K562 (cell line): ENCODE measurements at regions not wholly inside any gene's neighbourhood (a gene's known extent, or its start where the extent isn't known, plus 50 kb on each side); places are given as distances from the start of the nearest gene placed in this dataset.

Experiments used
- ATAC-seq: fragments of 200-7000 bp; cut with Tn5 transposase; 3 replicates; pipeline ENCODE4 v1.9.1; 2020; ENCODE audit warnings: moderate library complexity
- BruUV-seq: library from RNA; stranded (reverse); fragments of 400-500 nt; replicated peaks from 2 replicates; lab custom pipeline; 2021; lab: Mats Ljungman, UMichigan
- CTCF ChIA-PET: fragments of 300-600 bp; formaldehyde crosslinking; extraction: SDS; loops from one replicate; lab custom pipeline; 2021; ENCODE audit warnings: low intra/inter-chr PET ratio; lab: Yijun Ruan, JAX
- POLR2A ChIA-PET: fragments of 300-600, 350-650 bp; sonication (Branson Sonifier 250); formaldehyde crosslinking; extraction: SDS; loops from one replicate; lab custom pipeline; 2021; ENCODE audit warnings: antibody characterized with exemption, inconsistent platforms; lab: Yijun Ruan, JAX
- DNase-seq, 4 experiments: peaks; one replicate each; pipeline versions ENCODE4 v3.0.0 to v3.0.0-alpha.2; 2011 to 2018; ENCODE audit warnings: low spot score in 3 of 4, mixed read lengths in 3 of 4; ENCODE audit errors: extremely low read depth in 1 of 4
- FAIRE-seq: peaks from 2 replicates; lab custom pipeline; 2011; peaks lifted over from hg19 to GRCh38; lab: Jason Lieb, UNC
- H2AFZ ChIP-seq: 2 replicates; pipeline ENCODE4 v1.6.0; 2011; ENCODE audit warnings: low read depth, low read length, control low read depth, inconsistent platforms
- H3K27ac ChIP-seq: fragments of 200-600 bp; 3 replicates; pipeline ENCODE4 v1.8.0; 2011; ENCODE audit warnings: low read depth, mild to moderate bottlenecking, control low read depth, inconsistent platforms, low read length, moderate library complexity, mixed read lengths; ENCODE audit errors: extremely low read depth
- H3K27me3 ChIP-seq, 2 experiments: fragments of 300-600 bp in 1 of 2; 2 replicates in 1 of 2; 3 replicates in 1 of 2; pipeline versions ENCODE4 v1.6.0 to v1.8.0; 2011; ENCODE audit warnings: inconsistent platforms in 2 of 2, low read length in 2 of 2, mild to moderate bottlenecking in 1 of 2, mixed read lengths in 1 of 2, moderate library complexity in 1 of 2; ENCODE audit not compliant: control insufficient read depth in 2 of 2, insufficient read depth in 2 of 2
- H3K36me3 ChIP-seq: fragments of 300-600 bp; 3 replicates; pipeline ENCODE4 v1.8.0; 2011; ENCODE audit warnings: mild to moderate bottlenecking, low read length, inconsistent platforms; ENCODE audit not compliant: control insufficient read depth, insufficient read depth
- H3K4me1 ChIP-seq, 2 experiments: fragments of 200-600 bp in 1 of 2; replicated peaks in 1 of 2; 2 replicates in 1 of 2; 3 replicates in 1 of 2; pipeline versions ENCODE4 v1.5.1 to v1.8.0; 2011; ENCODE audit warnings: inconsistent platforms in 2 of 2, low read length in 2 of 2, mild to moderate bottlenecking in 1 of 2, mixed read lengths in 1 of 2, moderate library complexity in 1 of 2; ENCODE audit not compliant: control insufficient read depth in 2 of 2, insufficient read depth in 2 of 2
- H3K4me2 ChIP-seq: 2 replicates; pipeline ENCODE4 v1.6.1; 2011; ENCODE audit warnings: low read length, control low read depth, inconsistent platforms, mixed read lengths; ENCODE audit not compliant: insufficient read depth
- H3K4me3 ChIP-seq: fragments of 200-600 bp; sonication (generic), shearing (Covaris generic); 2 replicates; pipeline ENCODE4 v1.5.1; 2016; ENCODE audit warnings: control low read depth, inconsistent platforms
- H3K79me2 ChIP-seq: fragments of 200-600 bp; 3 replicates; pipeline ENCODE4 v1.8.0; 2011; ENCODE audit warnings: low read length, inconsistent platforms; ENCODE audit not compliant: control insufficient read depth, insufficient read depth
- H3K9ac ChIP-seq, 2 experiments: 2 replicates each; pipeline versions ENCODE4 v1.6.0 to v1.6.1; 2011; ENCODE audit warnings: low read depth in 2 of 2, low read length in 2 of 2, control low read depth in 1 of 2, inconsistent platforms in 1 of 2, mild to moderate bottlenecking in 1 of 2, mixed read lengths in 1 of 2; ENCODE audit not compliant: insufficient read depth in 1 of 2
- H3K9me1 ChIP-seq: one replicate; pipeline ENCODE4 v1.6.0; 2011; ENCODE audit warnings: inconsistent platforms, mild to moderate bottlenecking, low read length, moderate library complexity; ENCODE audit not compliant: control insufficient read depth, insufficient read depth
- H3K9me3 ChIP-seq: replicated peaks from 2 replicates; pipeline ENCODE4 v1.5.1; 2011; ENCODE audit warnings: low read depth, low read length, inconsistent platforms; ENCODE audit not compliant: control insufficient read depth, insufficient read depth
- H4K20me1 ChIP-seq: replicated peaks from 2 replicates; pipeline ENCODE4 v1.6.1; 2011; ENCODE audit warnings: low read length, inconsistent platforms, mixed read lengths; ENCODE audit not compliant: control insufficient read depth, insufficient read depth
- CC2D1A ChIP-seq: fragments of 450-650 bp; IDR thresholded peaks from 2 replicates; pipeline ENCODE4 v1.6.1; 2017; ENCODE audit warnings: mild to moderate bottlenecking
- EWSR1 ChIP-seq: fragments of 450-650 bp; IDR thresholded peaks from 2 replicates; pipeline ENCODE4 v1.6.1; 2018; ENCODE audit warnings: borderline replicate concordance, mild to moderate bottlenecking, low read depth, moderate library complexity; ENCODE audit not compliant: partially characterized antibody
- IFI16 ChIP-seq: fragments of 250-450 bp; sonication (Bioruptor Pico); IDR thresholded peaks from 2 replicates; pipeline ENCODE4 v2.1.2; 2022; ENCODE audit warnings: mild to moderate bottlenecking, inconsistent platforms
- MXI1 ChIP-seq: IDR thresholded peaks from 2 replicates; pipeline ENCODE4 v1.6.1; 2011; ENCODE audit warnings: low read depth, mild to moderate bottlenecking, improper control_type of control experiment, low read length
- NFE2L1 ChIP-seq: fragments of 450-650 bp; IDR thresholded peaks from 2 replicates; pipeline ENCODE4 v1.6.1; 2016; ENCODE audit warnings: missing genetic modification characterization, low read depth, mild to moderate bottlenecking, missing compliant biosample characterization, moderate library complexity, borderline replicate concordance
- NFIC ChIP-seq: fragments of 450-650 bp; IDR thresholded peaks from 2 replicates; pipeline ENCODE4 v1.6.1; 2017; ENCODE audit warnings: mild to moderate bottlenecking, inconsistent platforms
- SRSF7 ChIP-seq: fragments of 200-400 bp; formaldehyde crosslinking; optimal IDR thresholded peaks from 2 replicates; pipeline ENCODE3; 2017; ENCODE audit warnings: mild to moderate bottlenecking, low read depth, low read length
- STAT5A ChIP-seq: IDR thresholded peaks from 2 replicates; pipeline ENCODE4 v1.6.1; 2012; ENCODE audit warnings: low read length, inconsistent platforms, borderline replicate concordance
- TCF3 ChIP-seq: sonication (generic); formaldehyde crosslinking; IDR thresholded peaks from 2 replicates; pipeline ENCODE4 v1.4.0; 2020; ENCODE audit warnings: mild to moderate bottlenecking, missing genetic modification reagents
- ZFP30 ChIP-seq: fragments of 250-450 bp; sonication (Bioruptor Pico); IDR thresholded peaks from 2 replicates; pipeline ENCODE4 v1.8.0; 2022; ENCODE audit warnings: moderate library complexity, mild to moderate bottlenecking, inconsistent platforms, borderline replicate concordance
- ZNF140 ChIP-seq: fragments of 250-450 bp; sonication (Bioruptor Pico); IDR thresholded peaks from 2 replicates; pipeline ENCODE4 v1.8.0; 2021; ENCODE audit warnings: moderate library complexity, mild to moderate bottlenecking, inconsistent platforms
- ZNF668 ChIP-seq: fragments of 250-450 bp; sonication (Bioruptor Pico); IDR thresholded peaks from 2 replicates; pipeline ENCODE4 v1.8.0; 2022; ENCODE audit warnings: mild to moderate bottlenecking, inconsistent platforms
- WGBS: fragments of 100-300 bp; shearing (Covaris generic); methylation state at CpG from one replicate; pipeline ENCODE4 v1.1.6; 2016; ENCODE audit warnings: low coverage, mixed read lengths; ENCODE audit not compliant: insufficient coverage; ENCODE audit errors: missing lambda C conversion rate; 5-methylcytosine and 5-hydroxymethylcytosine counted together
- in situ Hi-C: fragments of 300-500 bp; cut with MboI; formaldehyde crosslinking; loops from 4 replicates; pipeline ENCODE4 v1.15.0; 2018; ENCODE audit warnings: inconsistent platforms, mixed read lengths
- intact Hi-C: fragments of 100-400 bp; cut with micrococcal nuclease; formaldehyde crosslinking; loops from 2 replicates; pipeline ENCODE4 v1.14.2; 2022
- TF ChIP-seq, protein P1 (sequence below): fragments of 450-650 bp; IDR thresholded peaks from 2 replicates; pipeline ENCODE4 v1.6.1; 2017; ENCODE audit warnings: antibody characterized with exemption, mild to moderate bottlenecking
- TF ChIP-seq, protein P2 (sequence below): fragments of 450-650 bp; IDR thresholded peaks from 2 replicates; pipeline ENCODE4 v1.6.1; 2016
- TF ChIP-seq, protein P3 (sequence below): sonication (generic); formaldehyde crosslinking; IDR thresholded peaks from 2 replicates; pipeline ENCODE4 v1.8.0; 2023; ENCODE audit warnings: mild to moderate bottlenecking, missing genetic modification reagents
- TF ChIP-seq, protein P4 (sequence below): fragments of 450-650 bp; IDR thresholded peaks from one replicate; pipeline ENCODE4 v1.6.1; 2018; ENCODE audit warnings: mild to moderate bottlenecking, moderate library complexity; ENCODE audit not compliant: partially characterized antibody

DNA sequence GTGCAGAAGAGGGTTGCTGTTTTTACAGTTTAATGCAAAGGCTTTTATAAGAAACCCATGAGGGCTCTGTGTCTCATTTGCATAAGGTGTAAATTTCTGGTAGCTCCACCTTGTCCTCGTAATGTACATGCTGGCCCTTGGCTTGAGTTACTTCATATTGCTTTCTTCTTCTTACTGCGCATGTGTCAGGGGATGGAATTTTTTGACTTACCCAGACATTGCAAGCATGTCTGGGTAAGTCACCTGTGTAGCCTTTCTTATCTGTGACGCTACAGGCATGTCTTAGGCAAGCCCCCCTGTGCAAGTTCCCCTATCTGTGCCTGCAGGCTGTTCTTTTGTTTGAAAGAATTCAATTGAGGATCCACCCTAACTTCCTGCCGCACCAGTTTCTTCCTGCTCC is 274.2 kb downstream of the ETNK1 start:
- ChIA-PET POLR2A (no interaction called here), CTCF (no interaction called here)
- 3% methylated on average over 4 of the region's 4 CpGs for WGBS
- peak; percentile 88 for ATAC-seq
- Histone ChIP-seq H3K9me3 (no peaks in the 10 kb centered on the region), H3K9ac (no peak overlapping the region), H3K27ac (no peak overlapping the region; the same call in 2 of the 3 replicates), H3K9me1 (no peaks in the 10 kb centered on the region), H3K4me3 (no peak overlapping the region), H3K27me3 (no peaks in the 10 kb centered on the region), H3K4me1 (no peaks in the 10 kb centered on the region), H2AFZ (0 out of 2 replicates have a peak overlapping the region, but pooled peaks have one; percentile 7), H4K20me1 (no peaks in the 10 kb centered on the region), H3K79me2 (no peaks in the 10 kb centered on the region), H3K36me3 (no peaks in the 10 kb centered on the region), H3K4me2 (no peak overlapping the region)
- peak; percentile 88 for FAIRE-seq
- in situ Hi-C loops (no loop called here), intact Hi-C loops (no loop called here)
- peak; percentile 50 to 86 (median 54) for DNase-seq
- no TSS peak for BruUV-seq
- no peak for TF ChIP-seq ZFP30
- peak; percentile 73; the same call in 1 of the 2 replicates for TF ChIP-seq MXI1
- peak; percentile 82; the same call in 1 of the 2 replicates for TF ChIP-seq ZNF140
- peak; percentile 84; the same call in 1 of the 2 replicates for TF ChIP-seq ZNF668 (CRISPR knock-in tag)
- peak; percentile 88 for TF ChIP-seq STAT5A
- peak; percentile 96 for TF ChIP-seq TCF3 (CRISPR knock-in tag)
- peak; percentile 84 for TF ChIP-seq NFIC
- TF ChIP-seq, protein P1, sequence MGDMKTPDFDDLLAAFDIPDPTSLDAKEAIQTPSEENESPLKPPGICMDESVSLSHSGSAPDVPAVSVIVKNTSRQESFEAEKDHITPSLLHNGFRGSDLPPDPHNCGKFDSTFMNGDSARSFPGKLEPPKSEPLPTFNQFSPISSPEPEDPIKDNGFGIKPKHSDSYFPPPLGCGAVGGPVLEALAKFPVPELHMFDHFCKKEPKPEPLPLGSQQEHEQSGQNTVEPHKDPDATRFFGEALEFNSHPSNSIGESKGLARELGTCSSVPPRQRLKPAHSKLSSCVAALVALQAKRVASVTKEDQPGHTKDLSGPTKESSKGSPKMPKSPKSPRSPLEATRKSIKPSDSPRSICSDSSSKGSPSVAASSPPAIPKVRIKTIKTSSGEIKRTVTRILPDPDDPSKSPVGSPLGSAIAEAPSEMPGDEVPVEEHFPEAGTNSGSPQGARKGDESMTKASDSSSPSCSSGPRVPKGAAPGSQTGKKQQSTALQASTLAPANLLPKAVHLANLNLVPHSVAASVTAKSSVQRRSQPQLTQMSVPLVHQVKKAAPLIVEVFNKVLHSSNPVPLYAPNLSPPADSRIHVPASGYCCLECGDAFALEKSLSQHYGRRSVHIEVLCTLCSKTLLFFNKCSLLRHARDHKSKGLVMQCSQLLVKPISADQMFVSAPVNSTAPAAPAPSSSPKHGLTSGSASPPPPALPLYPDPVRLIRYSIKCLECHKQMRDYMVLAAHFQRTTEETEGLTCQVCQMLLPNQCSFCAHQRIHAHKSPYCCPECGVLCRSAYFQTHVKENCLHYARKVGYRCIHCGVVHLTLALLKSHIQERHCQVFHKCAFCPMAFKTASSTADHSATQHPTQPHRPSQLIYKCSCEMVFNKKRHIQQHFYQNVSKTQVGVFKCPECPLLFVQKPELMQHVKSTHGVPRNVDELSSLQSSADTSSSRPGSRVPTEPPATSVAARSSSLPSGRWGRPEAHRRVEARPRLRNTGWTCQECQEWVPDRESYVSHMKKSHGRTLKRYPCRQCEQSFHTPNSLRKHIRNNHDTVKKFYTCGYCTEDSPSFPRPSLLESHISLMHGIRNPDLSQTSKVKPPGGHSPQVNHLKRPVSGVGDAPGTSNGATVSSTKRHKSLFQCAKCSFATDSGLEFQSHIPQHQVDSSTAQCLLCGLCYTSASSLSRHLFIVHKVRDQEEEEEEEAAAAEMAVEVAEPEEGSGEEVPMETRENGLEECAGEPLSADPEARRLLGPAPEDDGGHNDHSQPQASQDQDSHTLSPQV = peak; percentile 99
- TF ChIP-seq, protein P2, sequence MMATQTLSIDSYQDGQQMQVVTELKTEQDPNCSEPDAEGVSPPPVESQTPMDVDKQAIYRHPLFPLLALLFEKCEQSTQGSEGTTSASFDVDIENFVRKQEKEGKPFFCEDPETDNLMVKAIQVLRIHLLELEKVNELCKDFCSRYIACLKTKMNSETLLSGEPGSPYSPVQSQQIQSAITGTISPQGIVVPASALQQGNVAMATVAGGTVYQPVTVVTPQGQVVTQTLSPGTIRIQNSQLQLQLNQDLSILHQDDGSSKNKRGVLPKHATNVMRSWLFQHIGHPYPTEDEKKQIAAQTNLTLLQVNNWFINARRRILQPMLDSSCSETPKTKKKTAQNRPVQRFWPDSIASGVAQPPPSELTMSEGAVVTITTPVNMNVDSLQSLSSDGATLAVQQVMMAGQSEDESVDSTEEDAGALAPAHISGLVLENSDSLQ = no peak
- TF ChIP-seq SRSF7 = no peak
- TF ChIP-seq, protein P3, sequence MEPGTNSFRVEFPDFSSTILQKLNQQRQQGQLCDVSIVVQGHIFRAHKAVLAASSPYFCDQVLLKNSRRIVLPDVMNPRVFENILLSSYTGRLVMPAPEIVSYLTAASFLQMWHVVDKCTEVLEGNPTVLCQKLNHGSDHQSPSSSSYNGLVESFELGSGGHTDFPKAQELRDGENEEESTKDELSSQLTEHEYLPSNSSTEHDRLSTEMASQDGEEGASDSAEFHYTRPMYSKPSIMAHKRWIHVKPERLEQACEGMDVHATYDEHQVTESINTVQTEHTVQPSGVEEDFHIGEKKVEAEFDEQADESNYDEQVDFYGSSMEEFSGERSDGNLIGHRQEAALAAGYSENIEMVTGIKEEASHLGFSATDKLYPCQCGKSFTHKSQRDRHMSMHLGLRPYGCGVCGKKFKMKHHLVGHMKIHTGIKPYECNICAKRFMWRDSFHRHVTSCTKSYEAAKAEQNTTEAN (CRISPR knock-in tag) = no peak
- peak; percentile 90; the same call in 1 of the 2 replicates for TF ChIP-seq CC2D1A
- peak; percentile 81 for TF ChIP-seq IFI16 (CRISPR knock-in tag)
- TF ChIP-seq NFE2L1 = peak; percentile 31; the same call in 1 of the 2 replicates
- TF ChIP-seq, protein P4, sequence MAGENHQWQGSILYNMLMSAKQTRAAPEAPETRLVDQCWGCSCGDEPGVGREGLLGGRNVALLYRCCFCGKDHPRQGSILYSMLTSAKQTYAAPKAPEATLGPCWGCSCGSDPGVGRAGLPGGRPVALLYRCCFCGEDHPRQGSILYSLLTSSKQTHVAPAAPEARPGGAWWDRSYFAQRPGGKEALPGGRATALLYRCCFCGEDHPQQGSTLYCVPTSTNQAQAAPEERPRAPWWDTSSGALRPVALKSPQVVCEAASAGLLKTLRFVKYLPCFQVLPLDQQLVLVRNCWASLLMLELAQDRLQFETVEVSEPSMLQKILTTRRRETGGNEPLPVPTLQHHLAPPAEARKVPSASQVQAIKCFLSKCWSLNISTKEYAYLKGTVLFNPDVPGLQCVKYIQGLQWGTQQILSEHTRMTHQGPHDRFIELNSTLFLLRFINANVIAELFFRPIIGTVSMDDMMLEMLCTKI = no peak
- no peak for TF ChIP-seq EWSR1
